VCaP (cell line): ENCODE measurements at regions not wholly inside any gene's neighbourhood (a gene's known extent, or its start where the extent isn't known, plus 50 kb on each side); places are given as distances from the start of the nearest gene placed in this dataset.
"Not testable (repeated sequence)": the region's sequence is repeated elsewhere in the genome, so short reads cannot be mapped to it uniquely, and the experiment has no call there.

Experiments
- H3K27ac ChIP-seq: fragments of 450-650 bp; 2 replicates; pipeline ENCODE4 v1.5.1; 2017
- TF ChIP-seq, protein P1 (sequence below): fragments of 450-650 bp; conservative IDR thresholded peaks from 2 replicates; pipeline ENCODE4 v1.5.1; 2017; ENCODE audit warnings: mild to moderate bottlenecking, moderate library complexity

DNA sequence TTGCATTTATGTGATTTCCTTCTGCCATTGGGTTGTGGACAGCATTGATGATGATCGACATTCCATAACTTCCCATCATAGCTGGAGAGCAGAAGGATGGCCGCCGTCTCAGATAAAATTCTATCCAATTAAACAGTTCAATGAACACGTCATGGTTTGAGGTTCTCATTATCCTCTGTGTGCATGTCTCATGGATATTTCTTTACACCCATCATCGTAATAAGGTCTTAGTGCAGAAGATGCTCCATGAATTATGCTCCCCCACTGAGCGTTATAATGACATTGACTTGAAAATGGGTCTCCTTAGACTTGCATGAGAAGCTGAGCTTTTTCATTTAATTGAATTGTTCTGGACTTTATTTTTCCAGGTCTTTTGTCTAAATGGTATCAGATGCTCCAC is 92.1 kb downstream of the TRIM42 start:
- H3K27ac ChIP-seq: no peak overlapping the region
- TF ChIP-seq, protein P1, sequence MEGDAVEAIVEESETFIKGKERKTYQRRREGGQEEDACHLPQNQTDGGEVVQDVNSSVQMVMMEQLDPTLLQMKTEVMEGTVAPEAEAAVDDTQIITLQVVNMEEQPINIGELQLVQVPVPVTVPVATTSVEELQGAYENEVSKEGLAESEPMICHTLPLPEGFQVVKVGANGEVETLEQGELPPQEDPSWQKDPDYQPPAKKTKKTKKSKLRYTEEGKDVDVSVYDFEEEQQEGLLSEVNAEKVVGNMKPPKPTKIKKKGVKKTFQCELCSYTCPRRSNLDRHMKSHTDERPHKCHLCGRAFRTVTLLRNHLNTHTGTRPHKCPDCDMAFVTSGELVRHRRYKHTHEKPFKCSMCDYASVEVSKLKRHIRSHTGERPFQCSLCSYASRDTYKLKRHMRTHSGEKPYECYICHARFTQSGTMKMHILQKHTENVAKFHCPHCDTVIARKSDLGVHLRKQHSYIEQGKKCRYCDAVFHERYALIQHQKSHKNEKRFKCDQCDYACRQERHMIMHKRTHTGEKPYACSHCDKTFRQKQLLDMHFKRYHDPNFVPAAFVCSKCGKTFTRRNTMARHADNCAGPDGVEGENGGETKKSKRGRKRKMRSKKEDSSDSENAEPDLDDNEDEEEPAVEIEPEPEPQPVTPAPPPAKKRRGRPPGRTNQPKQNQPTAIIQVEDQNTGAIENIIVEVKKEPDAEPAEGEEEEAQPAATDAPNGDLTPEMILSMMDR: no peak

DNA sequence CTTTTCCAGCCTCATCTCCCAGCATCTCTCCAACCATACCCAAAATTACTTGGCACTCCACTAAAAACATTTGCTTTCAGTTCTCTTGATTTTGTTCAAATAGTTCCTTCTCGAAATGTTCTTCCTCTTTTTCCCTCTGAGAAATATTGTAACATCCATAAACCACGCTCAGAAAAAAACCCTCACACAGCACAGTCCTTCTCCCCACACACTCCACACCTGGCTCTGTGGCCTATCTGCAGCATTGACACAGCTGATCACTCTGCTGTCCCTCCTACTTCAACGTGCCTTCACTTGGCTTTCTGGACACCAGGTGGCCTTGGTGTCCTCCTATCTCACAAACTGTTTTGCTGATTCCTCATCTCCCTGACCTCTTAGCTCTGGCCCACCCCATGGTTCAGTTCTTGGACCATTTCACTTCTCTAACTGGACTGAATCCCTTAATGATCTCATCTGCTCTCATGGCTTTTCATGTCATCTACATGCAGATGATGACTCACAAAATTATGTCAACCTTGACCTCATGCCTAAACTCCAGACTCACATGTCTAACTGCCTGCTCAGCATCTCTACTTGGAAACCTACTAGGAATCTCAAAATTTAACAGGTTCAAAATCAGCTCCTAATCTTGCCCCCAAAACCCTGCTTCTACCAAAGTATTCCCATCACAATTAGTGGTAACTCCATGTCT is 93.3 kb downstream of the TRIM42 start:
- TF ChIP-seq, protein P1: no peak
- H3K27ac ChIP-seq: no peak overlapping the region

DNA sequence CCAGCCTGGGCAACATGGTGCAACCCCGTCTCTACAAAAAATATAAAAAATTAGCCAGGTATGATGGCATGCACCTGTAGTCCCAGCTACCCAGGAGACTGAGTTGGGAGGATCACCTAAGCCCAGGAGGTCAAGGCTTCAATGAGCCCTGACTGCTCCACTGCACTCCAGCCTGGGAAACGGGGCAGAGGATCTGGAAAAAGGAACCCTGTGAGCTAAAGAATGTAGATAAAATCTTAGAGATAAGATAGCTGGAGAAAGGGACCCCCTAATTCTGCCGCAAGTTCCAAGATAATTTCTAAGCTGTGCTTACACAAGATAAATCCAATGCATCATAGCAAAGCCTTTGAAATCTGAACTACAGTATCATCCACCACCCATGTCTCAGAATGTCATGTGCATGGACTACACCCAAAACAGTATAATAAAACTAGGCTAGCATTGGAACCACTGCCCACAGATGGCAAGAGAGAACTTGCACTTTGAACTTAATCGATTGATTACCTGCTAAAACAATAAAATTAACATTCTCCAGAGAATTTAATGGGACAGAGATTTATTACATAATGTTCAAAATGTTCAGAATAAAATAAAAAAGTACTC is 99.9 kb downstream of the TRIM42 start:
- TF ChIP-seq, protein P1: no peak
- H3K27ac ChIP-seq: no peak overlapping the region

DNA sequence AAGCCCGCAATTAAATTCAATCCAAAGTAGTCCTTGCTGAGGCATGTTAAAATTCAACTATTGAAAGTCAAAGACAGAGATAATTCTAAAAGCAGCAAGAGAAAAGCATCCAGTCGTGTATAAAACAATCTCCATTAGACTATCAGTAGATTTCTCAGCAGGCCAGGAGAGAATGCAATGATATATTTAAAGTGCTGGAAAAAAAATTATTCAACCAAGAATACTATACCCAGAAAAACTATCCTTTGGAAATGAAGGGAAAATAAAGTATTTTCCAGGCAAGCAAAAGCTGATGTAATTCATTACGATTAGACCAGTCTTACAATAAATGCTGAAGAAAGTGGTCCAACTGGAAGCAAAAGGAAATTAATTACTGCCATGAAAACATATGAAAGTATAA is 113.5 kb downstream of the TRIM42 start:
- TF ChIP-seq, protein P1: no peak
- H3K27ac ChIP-seq: no peak overlapping the region

DNA sequence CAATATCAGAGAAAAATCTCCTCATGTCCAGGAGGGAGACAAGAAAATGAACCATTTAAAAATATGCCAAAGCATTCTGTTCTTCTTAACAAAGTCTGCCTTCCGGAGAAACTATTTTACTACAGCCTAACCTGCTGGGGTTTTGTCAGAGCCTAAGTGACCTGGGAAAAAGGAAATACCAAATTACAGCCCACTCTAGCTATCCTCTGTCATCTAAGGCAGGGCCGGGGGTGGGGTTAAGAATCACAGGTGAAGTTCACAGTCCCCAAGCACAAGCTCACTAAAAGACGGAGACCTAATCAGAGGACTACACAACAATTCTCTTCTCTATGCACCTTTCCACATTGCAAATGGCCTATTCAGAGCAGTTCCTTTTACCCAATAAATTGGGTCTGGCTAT is 116.6 kb downstream of the TRIM42 start:
- H3K27ac ChIP-seq: no peak overlapping the region
- TF ChIP-seq, protein P1: no peak

DNA sequence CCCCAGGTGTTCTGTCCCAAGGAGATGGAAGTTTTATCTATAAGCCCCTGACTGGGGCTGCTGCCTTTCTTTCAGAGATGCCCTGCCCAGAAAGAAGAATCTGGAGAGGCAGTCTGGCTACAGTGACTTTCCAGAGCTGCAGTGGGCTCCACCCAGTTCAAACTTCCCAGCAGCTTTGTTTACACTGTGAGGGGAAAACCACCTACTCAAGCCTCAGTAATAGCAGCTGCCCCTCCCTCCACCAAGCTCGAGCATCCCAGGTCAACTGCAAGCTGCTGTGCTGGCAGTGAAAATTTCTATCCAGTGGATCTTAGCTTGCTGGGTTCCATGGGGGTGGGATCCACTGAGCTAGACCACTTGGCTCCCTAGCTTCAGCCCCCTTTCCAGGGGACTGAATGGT is 125.0 kb downstream of the TRIM42 start:
- not testable (repeated sequence) for H3K27ac ChIP-seq

DNA sequence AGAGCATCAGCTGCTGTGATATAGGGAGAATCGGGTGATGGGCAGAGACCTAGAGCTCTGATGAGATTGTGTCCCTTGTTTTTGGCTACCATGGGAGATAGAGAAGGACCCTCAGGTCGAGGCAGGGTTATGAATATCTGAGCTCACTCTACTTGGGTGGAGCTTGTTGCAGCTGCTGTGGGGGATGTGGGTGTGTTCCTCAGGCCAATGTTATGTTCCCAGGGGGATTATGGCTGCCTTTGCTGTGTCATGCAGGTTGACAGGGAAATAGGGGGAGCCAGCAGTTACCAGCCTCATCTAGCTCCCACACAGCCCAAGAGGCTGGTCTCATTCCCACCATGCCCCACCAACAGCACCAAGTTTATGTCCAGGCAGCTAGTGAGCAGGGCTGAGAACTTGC is 131.5 kb downstream of the TRIM42 start:
- TF ChIP-seq, protein P1: no peak
- H3K27ac ChIP-seq: no peak overlapping the region
